ENCODE measurements at regions not wholly inside any gene's neighbourhood (a gene's known extent, or its start where the extent isn't known, plus 50 kb on each side); places are given as distances from the start of the nearest gene placed in this dataset.

DNA sequence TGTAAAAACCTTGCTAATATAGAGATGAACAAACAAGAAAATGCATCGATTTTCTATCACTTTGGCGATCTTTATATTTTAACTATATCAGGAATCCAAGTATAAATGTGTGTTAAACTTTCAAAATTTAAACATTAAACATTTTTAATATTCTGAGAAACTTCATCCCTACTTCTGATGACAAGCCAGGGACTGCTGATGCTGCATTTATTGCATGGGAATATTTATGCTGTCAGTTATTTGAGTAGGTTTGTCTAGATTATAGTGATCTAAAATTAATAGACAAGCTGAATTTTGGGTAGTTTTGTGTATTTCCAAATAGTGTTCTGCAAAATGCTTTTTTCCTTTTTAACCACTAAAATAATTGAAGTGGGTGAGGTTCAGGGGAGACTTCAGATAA is 175.3 kb downstream of the LEPR start:
- TF ChIP-seq CTCF (IDR thresholded peaks at IDR 0.05; ENCODE audit: unreplicated experiment) = no peak
- Mint-ChIP-seq H3K27ac (no peak overlapping the region), H3K36me3 (ENCODE audit: insufficient read depth) (no peaks in the 10 kb centered on the region), H3K27me3 (no peaks in the 10 kb centered on the region), H3K9me3 (ENCODE audit: low read depth) (no peaks in the 10 kb centered on the region), H3K4me1 (ENCODE audit: low read depth) (peaks cover 5% of the 10 kb centered on the region), H3K4me3 (ENCODE audit: low read depth) (no peak overlapping the region)
- DNase-seq (ENCODE audit: low spot score, unreplicated experiment) = no peak

- H3K27me3 Mint-ChIP-seq = no peaks in the 10 kb centered on the region
- peaks cover 5% of the 10 kb centered on the region for H3K4me1 Mint-ChIP-seq (ENCODE audit: low read depth)
- no peak for TF ChIP-seq CTCF (IDR thresholded peaks at IDR 0.05; ENCODE audit: unreplicated experiment)
- H3K9me3 Mint-ChIP-seq (ENCODE audit: low read depth) = no peaks in the 10 kb centered on the region
- no peak overlapping the region for H3K4me3 Mint-ChIP-seq (ENCODE audit: low read depth)
- no peaks in the 10 kb centered on the region for H3K36me3 Mint-ChIP-seq (ENCODE audit: insufficient read depth)
- DNase-seq (ENCODE audit: low spot score, unreplicated experiment) = no peak
- no peak overlapping the region for H3K27ac Mint-ChIP-seq
These were observed 176.3 kb downstream of the LEPR start for GRCh38 chr1:65596768-65597167.

- no peak overlapping the region for H3K27ac Mint-ChIP-seq
- no peaks in the 10 kb centered on the region for H3K27me3 Mint-ChIP-seq
- H3K36me3 Mint-ChIP-seq (ENCODE audit: insufficient read depth) = no peaks in the 10 kb centered on the region
- no peak overlapping the region for H3K4me3 Mint-ChIP-seq (ENCODE audit: low read depth)
- H3K9me3 Mint-ChIP-seq (ENCODE audit: low read depth) = no peaks in the 10 kb centered on the region
- DNase-seq (ENCODE audit: low spot score, unreplicated experiment) = no peak
- no peaks in the 10 kb centered on the region for H3K4me1 Mint-ChIP-seq (ENCODE audit: low read depth)
- no peak for TF ChIP-seq CTCF (IDR thresholded peaks at IDR 0.05; ENCODE audit: unreplicated experiment)
These were observed 185.2 kb downstream of the LEPR start for GRCh38 chr1:65605621-65606020.

DNA sequence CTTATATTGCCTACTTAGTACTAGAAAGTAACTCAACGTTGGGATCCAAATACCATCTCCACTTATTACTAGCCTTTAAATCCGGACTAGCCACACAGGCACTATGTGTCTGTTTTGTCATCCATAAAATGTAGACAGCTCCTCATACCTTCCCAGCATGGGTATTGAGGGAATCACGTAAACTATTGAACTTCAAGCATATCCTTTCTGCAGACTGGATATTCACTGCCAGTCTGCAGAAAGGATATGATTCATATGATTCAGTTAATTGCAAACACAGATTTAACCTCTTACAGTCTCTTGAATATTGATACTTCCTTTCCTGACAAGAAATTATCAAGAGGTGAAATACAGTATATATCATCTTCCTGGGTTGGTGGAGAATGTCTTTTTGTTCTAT is 186.0 kb downstream of the LEPR start:
- no peak for DNase-seq (ENCODE audit: low spot score, unreplicated experiment)
- no peak for TF ChIP-seq CTCF (IDR thresholded peaks at IDR 0.05; ENCODE audit: unreplicated experiment)
- no peaks in the 10 kb centered on the region for H3K9me3 Mint-ChIP-seq (ENCODE audit: low read depth)
- H3K4me1 Mint-ChIP-seq (ENCODE audit: low read depth) = no peaks in the 10 kb centered on the region
- H3K27me3 Mint-ChIP-seq = no peaks in the 10 kb centered on the region
- H3K36me3 Mint-ChIP-seq (ENCODE audit: insufficient read depth) = no peaks in the 10 kb centered on the region
- H3K4me3 Mint-ChIP-seq (ENCODE audit: low read depth) = no peak overlapping the region
- H3K27ac Mint-ChIP-seq = no peak overlapping the region

GRCh38 chr1:65613884-65614283 is 178.8 kb upstream of the PDE4B start:
- Mint-ChIP-seq H3K9me3 (ENCODE audit: low read depth) (peaks cover 6% of the 10 kb centered on the region), H3K36me3 (ENCODE audit: insufficient read depth) (peaks cover 2% of the 10 kb centered on the region), H3K27ac (no peak overlapping the region), H3K4me3 (ENCODE audit: low read depth) (no peak overlapping the region), H3K27me3 (no peaks in the 10 kb centered on the region), H3K4me1 (ENCODE audit: low read depth) (peaks cover 10% of the 10 kb centered on the region)
- DNase-seq (ENCODE audit: low spot score, unreplicated experiment) = no peak
- no peak for TF ChIP-seq CTCF (IDR thresholded peaks at IDR 0.05; ENCODE audit: unreplicated experiment)

All from progenitor cell of endocrine pancreas (in vitro differentiated cells).